HG02938 (cell line): ENCODE measurements at regions not wholly inside any gene's neighbourhood (a gene's known extent, or its start where the extent isn't known, plus 50 kb on each side); places are given as distances from the start of the nearest gene placed in this dataset.
"Not testable (repeated sequence)": the region's sequence is repeated elsewhere in the genome, so short reads cannot be mapped to it uniquely, and the experiment has no call there.

ENCODE experiments used
- ATAC-seq: cut with Tn5 transposase; IDR thresholded peaks from one replicate; pipeline ENCODE4 v1.9.1; 2021; ENCODE audit warnings: mild to moderate bottlenecking, moderate library complexity; ENCODE audit not compliant: unreplicated experiment

DNA sequence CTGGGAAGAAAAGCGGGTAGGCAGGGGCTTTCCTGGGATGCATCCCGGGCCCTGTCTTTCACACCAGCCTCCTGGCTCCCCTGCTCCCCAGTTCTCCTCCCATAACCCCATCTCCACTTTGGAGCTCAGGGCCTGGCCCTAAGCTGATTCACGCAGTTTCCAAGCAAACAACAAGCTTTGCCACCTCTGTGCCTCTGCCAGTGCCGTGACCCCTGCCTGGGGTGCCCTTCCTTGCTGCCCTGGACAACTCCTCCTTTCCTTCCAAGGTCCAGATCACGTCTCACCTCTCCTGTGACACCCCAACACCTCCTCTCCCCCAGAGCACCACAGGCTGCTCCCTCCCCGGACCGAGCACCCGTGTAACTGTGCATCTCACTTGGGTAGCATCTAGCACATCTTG lies 184.5 kb downstream of the NPIPB11 start:
- not testable (repeated sequence) for ATAC-seq

DNA sequence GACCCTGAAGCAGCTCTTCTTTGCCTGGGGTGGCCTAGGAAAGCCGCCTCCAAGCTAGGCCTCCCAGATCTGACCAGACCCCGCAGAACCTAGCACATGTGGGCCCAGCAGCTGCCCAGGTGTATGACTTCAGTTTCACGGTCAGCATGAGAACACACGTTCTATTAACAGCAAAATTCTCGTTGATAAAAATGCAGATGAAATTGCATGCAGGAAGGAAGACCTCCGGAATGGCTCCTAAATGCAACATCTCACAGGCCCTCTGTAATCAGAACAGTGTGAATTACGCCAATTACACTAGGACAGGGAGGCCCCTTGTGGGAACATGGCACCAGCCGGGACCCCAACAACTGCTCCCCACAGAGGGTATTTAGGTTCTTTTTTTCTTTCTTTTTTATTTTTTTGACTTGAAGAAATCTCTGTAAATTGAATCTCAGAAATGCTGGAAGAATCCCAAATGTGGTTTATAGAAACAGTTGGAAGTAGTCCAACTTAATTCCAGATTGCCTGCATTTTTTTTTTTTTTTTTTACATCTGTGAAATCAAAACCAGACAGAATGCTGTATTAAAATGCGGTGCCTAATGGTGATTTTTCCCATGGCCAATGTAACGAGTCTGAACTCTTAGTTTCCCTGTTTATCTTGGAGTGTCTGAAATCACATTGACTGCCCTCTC lies 185.1 kb downstream of the NPIPB11 start:
- ATAC-seq = not testable (repeated sequence)

DNA sequence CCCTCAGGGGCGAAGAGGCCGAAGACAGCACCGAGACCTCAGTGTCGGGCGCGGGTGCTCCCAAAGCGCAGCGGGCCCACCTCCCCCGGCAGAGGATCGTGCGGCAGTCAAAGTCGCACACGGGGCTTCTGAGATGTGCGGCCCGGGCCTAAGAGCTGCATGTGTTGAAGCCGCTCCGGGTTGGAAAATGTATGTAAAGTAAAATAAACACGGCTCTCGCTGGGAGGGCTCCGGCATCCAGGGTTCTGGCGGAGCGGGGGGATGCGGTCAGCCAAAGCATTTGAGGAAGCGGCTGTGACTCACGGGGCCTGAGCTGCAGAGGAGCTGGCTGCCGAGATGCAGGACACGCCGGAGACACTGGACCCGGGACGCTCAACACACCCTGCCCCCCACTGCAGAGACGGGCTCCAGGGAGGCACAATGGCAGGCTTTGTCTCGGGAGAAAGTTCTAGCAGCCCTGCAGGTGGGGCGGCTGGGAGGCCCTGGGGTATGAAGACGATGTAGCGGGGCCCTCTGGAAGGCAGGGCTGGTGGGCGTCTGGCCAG lies 185.8 kb downstream of the NPIPB11 start:
- ATAC-seq = not testable (repeated sequence)

DNA sequence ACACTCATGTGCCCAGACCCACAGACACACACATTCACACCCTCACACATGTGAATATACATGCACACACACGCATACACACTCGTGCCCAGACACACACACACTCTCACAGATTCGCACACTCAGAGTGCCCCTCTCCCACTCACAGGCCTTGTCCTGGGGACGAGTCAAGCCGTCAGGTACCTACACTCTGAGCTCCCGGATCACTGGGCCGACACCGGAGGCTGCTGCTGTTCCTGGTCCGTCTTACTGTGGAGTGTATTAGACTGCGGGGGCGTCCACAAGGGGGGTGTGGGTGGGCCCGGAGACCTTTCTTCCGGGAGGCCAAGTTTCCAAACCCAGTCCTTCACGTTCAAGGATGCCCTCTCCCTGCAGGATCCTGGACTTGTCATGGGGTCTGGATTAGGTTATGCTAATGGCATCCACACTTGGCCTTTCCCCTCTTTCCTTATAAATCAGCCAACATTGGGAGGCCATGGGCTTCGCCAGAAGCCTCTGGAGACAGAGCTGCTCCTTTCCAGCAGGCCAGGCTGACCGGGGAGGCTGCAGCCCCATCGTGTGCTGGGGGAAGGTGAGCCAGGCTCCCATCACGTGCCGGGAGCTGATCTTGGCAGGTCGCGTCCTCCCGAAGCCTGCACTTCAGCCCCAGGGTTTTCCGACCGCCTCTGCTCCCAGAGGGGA lies 186.4 kb downstream of the NPIPB11 start:
- ATAC-seq = not testable (repeated sequence)

DNA sequence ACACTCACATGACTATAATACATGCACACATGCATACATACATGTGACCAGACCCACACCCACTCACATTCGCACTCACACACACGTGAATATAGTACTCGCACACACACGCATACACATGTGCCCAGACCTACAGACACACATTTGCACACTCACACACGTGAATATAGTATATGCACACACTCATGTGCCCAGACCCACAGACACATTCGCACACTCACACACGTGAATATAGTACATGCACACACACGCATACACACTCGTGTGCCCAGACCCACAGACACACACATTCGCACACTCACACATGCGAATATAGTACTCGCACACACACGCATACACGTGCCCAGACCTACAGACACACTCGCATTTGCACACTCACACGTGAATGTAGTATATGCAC lies 186.9 kb downstream of the NPIPB11 start:
- ATAC-seq = not testable (repeated sequence)

DNA sequence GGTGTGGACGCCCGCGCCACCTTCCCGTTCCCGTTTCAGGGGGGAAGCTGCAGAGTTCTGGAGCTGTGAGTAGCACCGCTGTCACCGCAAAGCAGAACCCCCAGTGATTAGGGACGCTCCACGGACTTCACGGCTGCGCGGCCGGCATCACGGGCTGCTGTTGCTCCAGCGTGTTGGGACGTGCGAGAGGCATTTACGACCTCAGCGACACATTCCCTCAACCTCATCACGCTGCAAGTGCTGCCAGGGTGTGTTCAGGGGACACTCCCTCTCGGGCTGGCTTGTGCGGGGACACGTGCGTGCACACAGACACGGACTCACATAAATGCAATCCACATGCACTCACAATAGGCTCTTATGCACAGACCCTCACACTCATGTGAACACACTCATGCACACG lies 187.9 kb downstream of the NPIPB11 start:
- not testable (repeated sequence) for ATAC-seq

DNA sequence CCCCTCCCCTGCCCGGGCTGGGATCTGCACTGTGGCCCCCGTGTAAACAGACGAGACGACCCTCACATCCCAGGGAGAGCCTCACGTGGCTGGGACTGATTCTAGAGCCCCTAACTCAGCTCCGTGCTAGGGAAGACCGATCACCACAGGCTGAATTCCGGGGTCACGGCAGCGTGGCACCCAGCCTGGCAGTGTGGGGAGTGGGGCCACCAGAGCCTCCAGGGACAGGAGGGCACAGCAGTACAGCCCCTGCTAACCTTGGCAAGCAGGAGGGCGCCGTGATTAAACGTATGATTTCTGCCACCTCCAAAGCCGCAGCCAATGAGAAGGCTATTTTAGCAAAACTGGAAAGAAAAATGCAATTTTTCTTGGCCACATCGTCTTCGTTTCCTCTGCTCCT lies 188.3 kb downstream of the NPIPB11 start:
- not testable (repeated sequence) for ATAC-seq

DNA sequence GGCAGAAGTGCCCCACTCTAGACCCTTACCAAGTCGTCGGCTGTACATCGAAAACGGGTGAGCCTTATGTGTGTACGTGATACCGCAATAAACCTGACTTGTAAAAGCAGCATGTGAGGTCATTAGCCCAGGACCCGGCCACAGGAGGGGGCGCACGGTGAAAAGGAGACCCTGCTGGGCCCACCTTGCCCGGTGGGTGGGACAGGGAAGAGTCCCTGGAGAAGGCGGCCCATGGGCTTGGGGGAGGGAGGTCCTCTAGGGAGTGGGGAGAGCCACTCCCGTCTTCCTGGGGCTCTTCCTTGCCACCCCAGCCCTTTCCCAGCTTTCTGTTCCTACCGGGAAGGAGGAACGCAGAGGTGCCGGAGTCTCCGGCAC lies 188.8 kb downstream of the NPIPB11 start:
- ATAC-seq = not testable (repeated sequence)

DNA sequence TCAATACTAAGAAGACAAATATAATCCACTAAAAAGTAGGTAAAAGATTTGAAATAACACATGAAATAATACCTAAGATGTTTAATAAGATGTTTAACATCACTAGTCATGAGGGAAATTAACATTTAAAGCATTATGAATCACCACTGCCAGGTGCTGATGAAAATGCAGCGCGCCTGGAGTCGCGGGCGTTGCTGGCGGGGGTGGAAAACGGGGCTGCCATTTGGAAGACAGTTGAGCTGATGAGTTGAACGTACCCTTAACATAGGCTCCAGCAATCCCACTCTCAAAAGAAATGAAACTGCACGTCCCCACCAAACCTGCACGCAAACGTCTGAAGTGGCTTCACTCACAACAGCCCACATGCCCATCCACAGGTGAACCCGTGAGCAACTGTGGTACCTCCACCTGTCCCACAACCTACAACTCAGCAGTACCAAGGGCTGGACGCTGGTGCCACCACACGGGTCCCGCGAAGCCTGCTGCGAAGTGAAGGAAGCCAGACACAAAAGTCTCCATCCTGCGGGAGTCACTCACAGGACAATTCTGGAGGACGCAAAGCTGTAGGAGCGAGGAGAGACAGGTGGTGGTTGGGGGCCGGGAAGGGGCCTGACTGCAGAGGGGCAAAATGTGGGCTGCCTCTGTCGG lies 189.3 kb downstream of the NPIPB11 start:
- not testable (repeated sequence) for ATAC-seq

DNA sequence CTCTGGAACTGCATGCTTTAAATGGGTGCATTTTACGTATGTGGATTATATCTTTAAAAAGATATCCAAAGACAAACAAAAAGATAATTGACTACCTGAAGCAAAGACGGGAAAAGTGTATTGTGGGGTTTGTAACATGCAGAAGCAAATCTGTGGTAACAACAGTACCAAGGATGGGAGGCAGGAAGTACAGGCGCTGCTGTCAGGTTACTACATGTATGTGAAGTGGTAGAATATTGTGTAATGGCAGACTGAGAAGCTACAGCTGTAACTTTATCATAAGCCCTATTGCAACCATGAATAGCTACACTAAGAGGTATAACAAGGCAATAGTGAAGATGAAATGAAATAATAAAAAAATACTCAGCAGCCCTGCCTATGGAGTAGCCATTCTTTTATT lies 192.7 kb downstream of the NPIPB11 start:
- ATAC-seq = not testable (repeated sequence)

DNA sequence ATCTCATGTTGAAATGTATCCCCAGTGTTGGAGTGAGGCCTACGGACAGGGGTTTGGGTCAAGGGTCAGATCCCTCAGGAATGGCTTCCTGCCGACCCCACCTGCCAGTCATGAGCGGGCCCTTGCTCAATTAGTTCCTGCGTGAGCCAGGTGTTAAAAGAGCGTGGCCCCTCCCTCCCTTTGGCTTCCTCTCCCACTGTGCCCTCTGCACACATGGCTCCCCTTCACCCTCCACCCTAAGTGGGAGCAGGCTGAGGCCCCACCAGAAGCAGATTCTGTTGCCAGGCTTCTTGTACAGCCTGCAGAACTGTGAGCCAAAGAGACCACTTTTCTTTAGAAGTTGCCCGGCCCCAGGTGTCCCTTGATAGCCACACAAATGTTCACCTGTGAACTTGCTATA lies 193.3 kb downstream of the NPIPB11 start:
- not testable (repeated sequence) for ATAC-seq

DNA sequence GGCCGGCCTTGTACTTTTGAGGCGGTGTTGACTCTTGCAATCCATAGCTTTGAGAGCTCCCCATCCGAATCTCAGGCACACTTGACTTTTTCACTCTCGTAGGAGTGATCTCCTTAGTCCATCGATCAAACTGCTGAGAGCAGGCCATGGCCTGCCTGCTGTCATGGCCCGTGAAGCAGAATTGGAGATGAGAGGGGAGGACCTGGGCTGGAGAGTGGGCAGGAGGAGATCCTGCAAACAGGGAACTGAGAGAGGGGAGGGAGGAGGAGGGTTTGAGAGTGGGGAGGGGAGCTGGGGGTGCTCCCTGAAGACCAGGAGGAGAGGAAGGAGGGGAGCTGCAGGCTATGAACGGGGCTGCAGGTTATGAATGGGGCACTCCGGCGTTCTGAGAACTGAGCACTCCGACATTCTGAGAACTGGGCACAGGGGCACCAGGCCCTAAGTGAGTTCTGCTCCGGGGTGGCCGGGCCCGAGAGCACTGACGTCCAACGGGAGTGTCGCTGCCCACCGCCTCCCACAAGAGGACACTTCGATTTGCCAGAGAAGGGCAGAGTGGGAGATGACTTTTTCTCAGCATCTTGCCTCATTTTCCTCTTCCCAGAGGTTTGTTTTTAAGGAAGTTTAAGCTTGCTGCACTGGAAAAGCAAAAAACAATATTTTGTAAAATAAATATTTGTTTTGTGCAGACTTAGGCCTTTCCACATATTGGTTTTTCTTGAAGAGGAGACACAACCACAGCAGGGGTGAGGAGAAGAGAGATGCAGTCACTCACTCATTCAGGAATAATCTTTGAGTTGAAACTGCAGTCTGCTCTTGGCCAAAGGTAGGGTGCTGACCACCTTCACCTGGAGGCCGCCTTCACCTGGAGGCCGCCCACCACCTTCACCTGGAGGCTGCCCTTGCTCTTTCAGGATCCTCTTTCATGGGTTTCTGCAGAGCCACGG lies 194.2 kb downstream of the NPIPB11 start:
- not testable (repeated sequence) for ATAC-seq

DNA sequence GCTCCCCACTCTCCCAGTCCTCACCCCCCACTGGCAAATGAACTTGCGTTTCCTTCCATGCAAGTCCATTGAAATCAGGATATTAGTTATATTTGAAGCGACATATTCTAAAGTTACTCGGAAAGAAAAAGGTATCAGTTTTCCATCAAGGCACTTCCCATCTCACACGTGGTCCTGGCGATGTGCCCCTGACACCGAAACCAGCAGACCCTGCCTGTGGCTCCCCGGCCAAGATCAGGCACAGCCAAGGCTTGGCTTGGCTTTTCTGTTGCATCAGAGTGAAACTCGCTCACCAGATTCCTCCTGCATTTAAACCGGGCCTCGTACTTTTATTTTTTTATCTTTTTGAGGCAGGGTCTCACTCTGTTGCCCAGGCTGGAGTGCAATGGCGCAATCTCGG lies 195.1 kb downstream of the NPIPB11 start:
- ATAC-seq = not testable (repeated sequence)

DNA sequence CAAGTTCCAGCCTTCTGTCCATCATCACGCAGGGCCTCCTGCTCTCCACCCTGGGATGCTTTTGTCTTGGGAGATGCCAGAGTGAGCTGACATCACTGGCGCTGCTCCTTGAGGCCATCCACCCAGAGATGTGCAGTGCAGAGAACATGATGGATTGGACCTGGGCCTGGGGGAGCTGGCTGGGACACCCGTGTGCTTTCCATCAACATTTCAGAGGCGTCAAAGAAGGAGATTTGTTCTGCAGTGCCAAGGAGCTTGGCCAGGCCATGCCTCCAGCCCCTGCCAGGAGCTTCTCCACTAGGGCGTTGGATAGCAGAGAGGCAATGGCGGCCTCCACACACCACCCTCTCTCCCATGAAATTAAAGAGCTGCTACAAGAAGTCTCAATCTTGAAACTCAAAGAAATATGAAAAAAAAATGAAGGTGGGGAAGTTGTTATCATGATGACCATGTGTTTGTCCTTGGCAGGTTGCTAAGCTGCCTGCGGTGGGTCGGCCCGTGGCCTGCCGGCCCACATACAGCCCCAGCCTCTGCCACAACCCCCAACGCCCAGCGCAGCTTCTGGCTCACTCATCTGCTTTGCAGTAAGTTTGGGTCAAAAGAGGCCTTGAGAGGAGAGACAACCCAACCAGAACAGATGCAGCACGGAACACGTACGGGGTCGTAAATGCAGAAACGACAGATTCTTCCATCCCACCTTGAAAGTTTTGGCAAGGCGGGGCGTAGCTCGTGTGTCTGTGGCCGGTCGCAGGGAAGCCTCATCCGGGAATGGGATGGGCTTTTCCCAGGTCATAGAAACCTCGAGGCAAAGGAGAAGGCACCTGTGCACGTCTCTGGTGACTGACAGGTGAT lies 196.0 kb downstream of the NPIPB11 start:
- ATAC-seq = not testable (repeated sequence)

DNA sequence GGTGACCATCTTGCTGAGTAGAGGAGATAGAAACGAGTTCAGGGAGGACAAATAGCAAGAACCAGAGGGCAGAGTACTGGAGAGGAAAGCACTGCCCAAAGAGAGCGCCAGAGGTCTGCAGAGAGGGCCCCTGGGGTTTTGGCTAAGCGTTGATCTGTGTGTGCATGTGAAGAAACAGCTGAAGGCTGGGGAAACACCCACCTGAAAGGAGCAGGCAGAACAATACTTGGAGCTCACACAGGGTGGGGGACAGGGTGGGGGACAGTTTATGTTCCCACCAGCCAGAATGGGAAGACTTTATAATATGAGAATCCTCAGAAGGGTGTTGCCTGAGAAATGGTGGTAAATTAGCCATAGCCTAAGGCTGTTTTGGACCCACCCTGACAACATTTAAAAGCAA lies 200.4 kb downstream of the NPIPB11 start:
- not testable (repeated sequence) for ATAC-seq

DNA sequence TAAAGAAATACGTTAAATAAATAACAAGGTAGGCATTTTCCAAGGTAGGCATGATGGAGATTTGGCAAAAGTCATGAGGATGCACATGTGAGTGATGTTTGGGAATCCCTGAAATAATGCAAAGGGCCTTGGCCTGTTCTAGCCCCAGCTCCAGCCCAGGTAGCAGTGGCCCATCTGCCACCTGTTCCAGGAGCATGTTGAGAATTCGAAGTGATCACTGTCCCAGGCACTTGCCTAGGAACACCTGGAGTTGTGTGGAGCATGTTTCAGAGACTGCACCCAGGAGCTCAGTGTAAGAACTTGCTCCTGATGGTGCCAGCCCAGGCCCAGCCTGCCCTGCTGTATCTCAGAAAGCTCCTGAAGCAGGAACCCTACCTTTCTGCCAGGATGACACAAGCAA lies 201.4 kb downstream of the NPIPB11 start:
- not testable (repeated sequence) for ATAC-seq

DNA sequence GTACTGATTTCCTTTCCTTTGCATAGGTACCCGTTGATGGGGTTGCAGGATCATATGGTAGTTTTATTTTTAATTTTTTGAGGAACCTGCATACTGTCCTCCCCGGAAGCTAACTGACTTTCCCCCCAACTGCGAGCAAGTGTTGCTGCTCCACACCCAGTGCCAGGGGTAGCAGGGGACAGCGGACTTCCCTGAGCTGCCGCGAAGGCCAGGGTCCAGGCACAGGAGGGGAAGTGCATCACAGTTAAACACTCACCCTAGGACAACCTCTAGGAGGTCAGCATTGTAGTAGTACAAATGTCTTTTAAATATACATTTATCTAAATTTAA lies 201.7 kb downstream of the NPIPB11 start:
- no peak for ATAC-seq

DNA sequence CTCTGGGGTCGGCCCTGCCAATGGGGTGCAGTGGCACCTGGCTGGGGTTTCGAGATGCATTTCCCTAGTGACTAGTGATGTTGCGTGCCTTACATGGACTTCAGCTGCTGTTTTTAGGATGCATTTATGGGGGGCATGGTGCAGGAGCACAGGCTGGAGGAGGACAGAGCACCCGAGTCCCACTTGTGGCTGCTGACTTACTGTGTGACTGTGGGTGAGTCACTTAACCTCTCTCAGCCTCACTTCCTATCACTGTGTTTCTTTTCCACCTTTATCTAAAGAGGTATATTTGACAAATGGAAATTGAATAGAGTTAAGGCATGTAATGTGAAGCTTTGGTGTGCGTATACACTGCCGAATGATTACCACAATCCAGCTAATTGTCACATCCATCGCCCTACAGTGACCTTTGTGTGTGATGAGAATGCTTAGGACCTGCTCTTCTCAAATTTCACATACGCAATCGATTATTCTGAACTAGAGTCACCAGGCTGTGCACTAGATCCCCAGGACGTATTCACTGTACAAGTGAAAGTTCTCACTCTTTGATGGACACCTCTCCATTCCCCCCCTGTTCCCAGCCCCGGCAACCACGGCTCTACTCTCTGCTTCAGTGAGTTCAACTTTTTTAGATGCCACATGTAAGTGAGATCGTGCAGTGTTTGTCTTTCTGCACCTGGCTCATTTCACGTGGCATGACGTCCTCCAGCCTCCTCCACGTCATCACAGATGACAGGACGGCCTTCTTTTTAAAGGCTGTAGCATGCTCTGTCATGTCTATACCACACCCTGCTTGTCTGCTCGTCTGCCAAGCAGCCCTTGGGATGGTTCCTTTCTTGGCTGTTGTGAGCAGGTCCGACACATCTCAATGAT lies 202.3 kb downstream of the NPIPB11 start:
- ATAC-seq = not testable (repeated sequence)
